ENCODE measurements at regions not wholly inside any gene's neighbourhood (a gene's known extent, or its start where the extent isn't known, plus 50 kb on each side); places are given as distances from the start of the nearest gene placed in this dataset.

DNA sequence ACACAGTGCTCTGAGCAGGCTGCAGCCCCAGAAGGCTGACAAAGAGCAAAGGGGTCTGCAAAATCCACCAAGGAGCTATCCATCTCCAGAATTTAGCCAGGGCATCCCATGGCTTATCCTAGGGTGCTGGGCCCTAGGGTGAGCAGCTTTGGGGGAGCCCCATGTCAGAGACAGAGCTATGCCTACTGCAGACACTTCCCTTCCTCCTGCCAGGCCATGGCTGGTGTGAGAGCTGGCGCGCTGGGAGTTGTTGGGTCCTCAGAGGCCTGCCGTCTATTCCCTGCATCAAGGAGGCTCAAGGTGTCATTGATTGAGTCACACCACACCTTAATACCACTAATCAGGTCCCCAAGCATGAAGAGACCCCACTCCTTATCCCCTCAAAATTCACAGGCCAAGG lies 85.3 kb upstream of the TP53I11 start:
- DNase-seq (ENCODE audit: low read depth in 2 of 3, low spot score in 2 of 3): no peak

DNA sequence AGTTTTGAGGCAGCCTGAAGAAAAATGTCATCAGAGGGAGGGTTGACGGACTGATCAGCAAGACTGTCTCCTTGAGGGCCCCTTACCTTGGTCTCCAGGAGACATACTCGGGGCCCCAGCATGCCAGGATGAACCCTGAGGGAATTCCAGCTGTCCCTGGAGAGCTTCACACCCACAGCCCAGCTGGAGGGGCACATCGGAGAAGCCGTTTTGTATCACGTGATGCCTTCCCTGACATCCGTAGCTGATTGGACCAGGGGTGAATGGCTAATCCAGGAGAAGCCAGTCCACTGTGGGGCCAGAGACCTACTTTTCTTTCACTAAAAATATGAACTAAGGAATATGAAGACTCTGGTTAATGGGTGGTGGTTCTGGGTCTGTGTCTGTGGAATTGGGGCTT lies 86.0 kb upstream of the TP53I11 start:
- DNase-seq (ENCODE audit: low read depth in 2 of 3, low spot score in 2 of 3): no peak

DNA sequence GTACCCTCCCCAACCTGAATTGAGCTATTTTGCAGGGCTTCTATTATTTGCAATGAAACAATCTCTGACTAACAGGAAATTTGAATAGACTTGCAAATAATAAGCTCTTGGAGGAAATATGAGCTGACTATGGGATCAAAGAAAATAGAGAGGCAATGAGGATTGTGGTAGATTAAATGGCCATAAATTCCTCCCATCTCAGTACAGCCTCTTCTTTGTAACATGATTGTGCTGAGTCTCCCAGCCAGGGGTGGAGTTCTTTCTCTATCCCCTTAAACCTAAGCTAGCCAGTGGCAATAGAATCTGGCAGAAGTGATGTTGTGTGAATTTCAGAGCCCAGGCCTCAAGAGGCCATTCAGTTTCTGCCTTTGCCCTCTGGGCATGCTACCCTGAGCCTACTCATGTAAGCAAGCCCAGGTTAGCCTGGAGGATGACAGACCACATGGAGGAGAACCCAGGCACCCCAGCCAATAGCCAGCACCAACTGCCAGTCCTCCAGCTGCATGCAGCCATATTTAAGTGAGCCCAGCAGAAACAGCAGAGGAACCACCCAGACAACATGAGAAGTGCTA lies 86.8 kb upstream of the TP53I11 start:
- no peak for DNase-seq (ENCODE audit: low read depth in 2 of 3, low spot score in 2 of 3)

DNA sequence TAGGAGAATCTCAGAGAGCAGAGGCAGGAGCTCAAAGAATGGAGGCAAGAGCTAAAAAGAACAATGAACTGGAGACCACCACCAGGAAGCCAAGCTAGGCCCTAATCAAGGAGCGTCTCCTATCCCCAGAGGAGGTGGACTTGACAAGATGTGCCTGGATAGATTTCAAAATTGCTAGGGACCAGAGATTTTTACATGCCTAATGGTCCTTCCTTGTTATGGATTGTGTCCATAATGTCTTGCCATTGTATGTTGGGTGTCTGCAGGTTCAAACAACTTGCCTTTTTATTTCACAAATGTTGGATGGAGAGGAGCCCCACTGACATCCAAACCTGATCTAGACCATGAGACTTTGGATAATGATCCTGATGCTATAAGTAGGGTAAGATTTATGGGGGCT lies 88.2 kb upstream of the TP53I11 start:
- no peak for DNase-seq (ENCODE audit: low read depth in 2 of 3, low spot score in 2 of 3)

DNA sequence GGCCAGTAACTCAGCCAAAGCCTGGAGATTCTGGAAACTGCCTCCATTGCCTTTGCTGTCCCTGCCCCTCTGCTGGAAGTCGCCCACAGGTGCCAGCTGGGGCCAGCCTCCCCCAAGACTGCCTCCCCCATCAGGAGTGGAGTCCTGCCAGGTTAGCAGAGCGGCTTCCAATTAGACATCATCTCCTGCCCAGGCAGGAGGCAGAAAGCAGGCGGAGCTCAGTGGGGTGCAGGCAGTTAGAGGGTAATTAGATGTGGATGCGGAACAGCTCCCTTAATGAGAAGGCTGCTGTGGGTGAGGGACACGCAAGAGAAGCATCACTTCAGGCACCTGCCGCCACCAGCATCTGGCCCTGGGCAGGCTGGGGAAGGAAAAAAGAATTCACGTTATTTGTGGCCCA lies 90.9 kb upstream of the TP53I11 start:
- DNase-seq (ENCODE audit: low read depth in 2 of 3, low spot score in 2 of 3): no peak

DNA sequence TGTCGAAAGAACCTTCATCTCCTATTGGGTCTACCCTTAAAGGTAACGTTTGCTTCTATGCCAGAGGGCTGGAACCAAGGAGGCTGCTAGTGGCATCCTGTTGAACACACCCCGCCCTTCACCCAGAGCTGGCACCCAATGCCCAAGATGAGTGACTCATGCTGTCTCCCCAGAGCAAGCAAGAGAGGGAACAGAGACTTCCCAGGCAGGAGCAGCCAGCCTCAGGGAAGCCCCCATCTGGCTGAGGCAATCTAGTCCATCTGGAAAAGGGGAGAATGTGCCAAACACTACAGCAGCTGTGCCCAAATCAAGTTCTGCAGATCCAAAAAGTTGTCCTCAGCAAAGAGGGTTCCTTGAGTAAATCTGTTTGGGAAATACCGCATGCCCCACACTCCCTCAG lies 91.9 kb upstream of the TP53I11 start:
- DNase-seq (ENCODE audit: low read depth in 2 of 3, low spot score in 2 of 3): no peak

DNA sequence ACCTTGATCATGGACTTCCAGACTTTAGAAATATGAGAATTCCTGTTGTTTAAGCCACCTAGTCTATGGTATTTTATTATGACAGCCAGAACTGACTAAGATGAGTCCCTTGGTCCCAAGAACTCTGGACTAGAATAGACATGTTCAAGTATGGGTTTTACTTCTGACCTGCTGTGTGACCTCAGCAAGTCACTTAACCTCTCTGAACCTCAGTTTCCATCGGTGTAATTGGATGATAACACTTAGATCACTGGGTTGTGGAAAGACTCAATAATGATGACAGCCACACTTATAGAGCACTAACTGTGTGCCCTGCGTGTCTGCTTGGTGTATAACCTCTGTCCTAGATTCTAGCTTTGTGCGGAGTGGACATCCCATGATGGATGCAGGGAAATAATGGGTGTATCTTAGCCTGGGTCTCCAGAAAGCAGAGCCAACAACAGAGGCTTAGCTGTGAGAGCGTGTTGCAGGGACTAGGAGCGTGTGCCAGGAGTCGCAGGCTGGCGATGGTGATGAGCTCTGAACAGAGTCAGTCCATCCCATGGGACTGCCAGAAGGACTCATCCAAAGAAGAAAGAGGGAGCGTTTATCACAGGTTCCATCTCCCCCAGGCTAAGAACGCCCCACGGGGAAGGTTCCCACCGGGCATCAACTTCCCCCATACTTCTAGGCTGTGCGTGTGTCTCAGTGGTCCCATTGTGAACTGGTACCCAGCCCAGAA lies 93.2 kb upstream of the TP53I11 start:
- no peak for DNase-seq (ENCODE audit: low read depth in 2 of 3, low spot score in 2 of 3)

DNA sequence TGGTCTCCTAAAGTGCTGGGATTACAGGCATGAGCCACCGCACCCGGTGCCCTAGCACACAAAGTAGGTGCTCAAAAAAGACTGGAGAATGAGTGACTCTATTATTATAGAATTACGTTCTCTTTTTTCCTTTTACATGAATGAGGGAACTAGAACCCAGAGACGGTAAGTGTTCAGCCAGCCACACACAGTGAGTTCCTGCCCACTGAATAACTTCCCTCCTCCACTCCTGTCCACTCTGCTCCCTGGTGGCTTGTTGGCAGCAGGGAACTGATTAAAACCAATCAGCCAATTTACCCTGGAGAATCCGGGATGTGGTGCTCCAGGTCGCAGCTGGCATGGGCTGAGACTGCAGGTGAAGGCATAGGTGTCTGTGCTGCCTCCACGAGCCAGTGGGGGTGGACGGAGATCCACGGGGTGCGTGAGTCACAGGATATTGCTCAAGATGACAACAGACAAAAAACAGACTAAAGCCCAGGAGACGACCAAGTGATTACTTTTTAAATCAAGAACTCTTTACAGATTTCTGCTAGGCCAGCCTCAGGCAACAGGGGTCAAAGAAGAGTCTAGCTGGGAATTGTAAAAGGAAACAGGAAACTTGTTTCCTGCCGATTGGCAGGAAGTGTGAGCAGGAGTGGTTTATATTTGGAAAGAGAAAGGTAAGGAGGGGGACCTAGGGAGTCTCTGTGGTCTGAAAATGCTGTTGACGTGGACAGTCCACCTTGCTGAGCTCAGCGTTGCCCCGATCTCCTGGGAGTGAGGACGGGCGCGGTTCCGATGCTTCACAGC lies 95.2 kb upstream of the TP53I11 start:
- peak in 1 of 3 experiments; percentile 4 for DNase-seq (ENCODE audit: low read depth in 2 of 3, low spot score in 2 of 3)

DNA sequence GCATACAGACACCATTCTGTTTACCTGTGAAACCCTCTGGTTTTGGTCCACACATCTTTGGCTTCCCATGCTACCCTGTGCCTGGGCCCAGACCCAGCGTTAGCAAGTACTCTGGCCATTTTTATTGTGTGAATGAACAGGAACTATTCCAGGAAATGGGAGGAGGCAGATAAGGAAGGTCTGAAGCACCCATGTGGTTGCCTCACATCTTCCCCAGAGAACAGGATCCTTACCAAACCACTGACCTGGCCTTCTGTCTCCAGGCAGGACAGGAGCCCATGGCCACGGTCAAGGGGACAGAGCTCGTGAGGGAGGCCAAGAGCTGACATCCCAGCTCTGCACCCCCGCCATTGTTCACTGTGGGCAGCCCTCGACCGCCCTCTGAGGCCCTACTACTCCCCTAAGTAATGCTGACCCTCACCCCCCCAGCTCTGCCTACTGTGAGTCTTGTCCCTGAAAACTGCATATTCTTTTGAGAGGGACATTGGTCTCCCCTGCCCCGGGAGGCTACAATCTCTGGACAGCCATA lies 97.7 kb upstream of the TP53I11 start:
- no peak for DNase-seq (ENCODE audit: low read depth in 2 of 3, low spot score in 2 of 3)

DNA sequence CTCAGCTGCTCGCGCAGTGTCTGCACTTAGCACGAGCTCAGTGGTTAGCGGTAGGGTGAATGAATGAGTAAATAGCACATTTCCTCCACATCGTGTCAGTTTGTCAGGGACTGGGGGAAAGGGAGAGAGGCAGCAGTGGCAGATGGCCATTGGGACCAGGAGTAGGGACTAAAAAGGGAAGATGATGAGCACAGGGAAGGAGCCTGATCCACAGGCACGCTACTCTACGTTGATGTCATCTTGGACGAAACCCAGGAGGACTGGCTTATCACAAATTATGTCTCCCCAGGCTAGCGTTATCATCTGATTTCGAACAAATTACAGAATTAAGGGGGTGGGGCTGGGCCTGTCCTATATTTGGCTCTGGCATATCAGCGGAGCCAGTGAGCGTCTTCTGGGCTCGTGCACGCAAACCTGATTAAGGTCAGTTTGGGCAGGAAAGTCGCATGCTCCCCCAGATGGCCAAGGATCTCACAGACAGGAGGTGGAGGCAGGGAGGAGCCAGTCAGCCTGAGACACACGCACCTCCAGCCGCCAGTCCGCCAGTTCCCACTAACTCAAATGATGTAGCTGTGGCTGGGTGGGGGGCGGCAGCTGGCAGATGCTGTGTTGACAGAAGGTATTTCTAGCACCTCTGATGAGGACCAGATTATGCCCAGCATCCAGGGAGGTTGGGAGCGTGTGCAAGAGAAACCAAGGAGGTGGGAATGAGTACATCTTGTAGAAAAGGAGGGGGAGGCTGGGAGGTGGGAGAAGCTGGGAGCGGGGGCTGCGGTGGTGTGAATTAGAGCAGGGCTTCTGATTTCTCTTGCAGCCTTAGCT lies 97.4 kb upstream of the PRDM11 start:
- DNase-seq (ENCODE audit: low read depth in 2 of 3, low spot score in 2 of 3): no peak

DNA sequence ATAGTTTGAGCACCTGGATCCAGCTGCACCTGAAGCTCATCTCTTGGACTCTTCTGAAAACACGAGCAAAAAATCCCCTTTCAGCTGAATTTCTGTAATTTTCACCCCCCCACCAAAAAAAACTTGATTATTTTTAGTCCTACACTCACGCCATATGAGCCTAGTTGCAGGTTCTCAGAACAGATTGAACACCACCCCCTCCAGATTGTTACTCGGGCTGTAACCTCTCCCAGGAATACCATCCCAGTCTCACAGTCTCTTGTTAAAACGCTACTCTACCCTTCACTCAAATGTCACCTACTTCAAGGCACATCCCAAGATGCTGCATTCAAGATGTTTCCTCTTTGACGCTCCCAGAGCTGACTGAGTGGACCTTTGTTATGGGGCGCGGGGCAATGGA lies 96.3 kb upstream of the PRDM11 start:
- no peak for DNase-seq (ENCODE audit: low read depth in 2 of 3, low spot score in 2 of 3)

DNA sequence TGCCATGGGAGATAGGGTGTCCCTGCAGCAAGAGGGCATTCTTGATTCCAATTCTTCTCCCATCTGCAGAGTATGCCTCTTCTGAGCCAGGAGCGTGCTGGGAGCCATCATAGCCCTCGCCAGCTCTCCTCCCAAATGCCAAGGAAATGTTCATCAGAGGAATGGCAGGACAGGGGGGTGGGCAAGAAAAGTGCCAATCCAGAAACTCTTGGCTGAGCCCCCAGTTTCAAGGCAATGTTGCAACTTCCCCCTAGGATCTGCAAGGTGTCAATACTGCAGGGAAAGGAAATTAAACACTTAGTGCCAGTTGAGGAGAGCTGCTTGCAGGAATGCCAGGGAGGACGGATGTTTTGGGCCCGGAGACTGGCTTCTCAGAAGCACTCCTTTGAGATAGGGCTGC lies 94.8 kb upstream of the PRDM11 start:
- no peak for DNase-seq (ENCODE audit: low read depth in 2 of 3, low spot score in 2 of 3)

DNA sequence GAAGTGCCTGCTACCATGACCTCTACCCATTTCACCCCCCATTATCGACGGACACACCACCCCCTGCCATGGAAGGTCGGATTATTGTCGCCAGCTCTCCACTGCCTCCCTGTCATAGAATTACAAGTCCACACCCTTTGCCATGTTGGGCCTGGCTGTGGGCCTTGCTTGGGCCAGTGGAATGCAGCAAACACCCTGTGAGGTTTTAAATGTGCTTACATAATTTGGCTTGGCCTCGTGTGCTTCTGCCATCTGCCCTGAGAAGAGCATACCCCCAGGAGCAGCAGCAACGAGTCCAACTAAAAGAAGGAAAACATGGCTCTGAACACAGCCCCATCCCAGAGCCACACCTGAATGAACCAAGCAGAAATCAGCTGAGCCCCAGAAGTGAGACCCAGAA lies 94.1 kb upstream of the PRDM11 start:
- no peak for DNase-seq (ENCODE audit: low read depth in 2 of 3, low spot score in 2 of 3)

DNA sequence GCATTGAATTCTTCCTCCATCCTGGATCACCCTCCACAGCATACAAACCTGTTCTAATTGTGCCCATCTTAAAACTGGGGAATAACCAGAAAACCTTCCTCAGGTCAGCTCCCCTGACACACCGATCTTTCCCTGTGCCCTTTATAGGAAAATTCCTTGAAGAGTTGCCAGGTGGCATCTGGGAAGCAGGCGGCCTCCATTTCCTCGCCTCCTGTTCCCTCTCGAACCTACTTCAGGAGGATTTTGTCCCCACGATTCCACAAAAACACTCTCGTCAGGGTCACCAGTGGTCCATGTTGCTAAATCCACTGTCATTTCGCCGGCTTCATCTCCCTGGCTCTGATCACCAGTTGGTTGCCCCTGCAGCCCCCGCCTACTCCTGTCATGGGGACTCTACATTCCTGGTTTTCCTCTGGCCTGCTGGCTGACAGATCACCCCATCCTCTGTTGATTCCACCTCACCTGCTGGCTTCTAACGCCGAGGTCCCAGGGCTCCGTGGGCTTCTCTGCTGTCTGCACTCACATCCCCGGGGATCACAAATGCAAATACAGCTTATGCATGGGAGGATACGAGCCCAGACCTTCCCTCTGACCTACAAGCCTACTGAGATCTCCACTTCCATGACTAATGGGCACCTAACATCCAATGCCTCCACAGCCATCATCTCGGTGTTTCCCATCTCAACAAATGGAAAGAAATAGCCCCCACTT lies 92.5 kb upstream of the PRDM11 start:
- no peak for DNase-seq (ENCODE audit: low read depth in 2 of 3, low spot score in 2 of 3)

DNA sequence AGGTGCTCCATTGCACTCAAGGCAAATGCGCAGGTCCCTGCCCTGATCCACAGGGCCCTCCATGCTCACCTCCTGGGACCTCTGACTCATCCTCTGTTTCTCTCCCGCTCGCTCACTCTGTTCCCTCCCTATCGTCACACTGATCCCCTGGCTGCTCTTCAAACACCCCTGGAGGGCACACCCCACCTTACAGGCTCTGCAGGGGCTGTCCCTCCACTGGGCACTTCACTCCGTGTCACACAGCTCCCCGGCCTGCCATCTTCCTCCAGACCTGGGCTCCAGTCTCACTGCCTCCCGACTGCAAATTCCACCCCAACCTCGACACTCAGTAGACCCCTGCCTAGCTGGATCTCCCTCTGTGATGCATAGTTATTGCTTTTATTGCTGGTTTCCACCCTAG lies 91.5 kb upstream of the PRDM11 start:
- DNase-seq (ENCODE audit: low read depth in 2 of 3, low spot score in 2 of 3): no peak

DNA sequence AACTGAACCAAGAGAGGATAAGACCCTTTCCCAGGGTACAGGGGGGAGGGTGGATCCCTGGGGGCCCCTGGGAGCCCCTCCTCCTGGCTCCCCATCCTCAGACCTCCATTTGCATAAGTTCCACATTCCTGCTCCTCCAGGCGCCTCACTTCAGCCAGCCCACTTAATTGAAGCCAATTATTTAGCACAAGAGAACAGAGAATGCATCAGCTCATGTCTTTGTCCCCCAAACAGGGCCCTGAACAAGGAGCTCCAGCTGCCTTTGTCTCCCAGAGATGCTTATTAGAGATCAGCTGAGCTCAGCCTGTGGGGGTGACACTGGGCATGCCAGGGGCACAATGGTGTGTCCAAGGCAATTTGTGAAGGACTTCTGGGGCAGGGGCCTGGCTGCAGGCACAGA lies 89.9 kb upstream of the PRDM11 start:
- DNase-seq (ENCODE audit: low read depth in 2 of 3, low spot score in 2 of 3): no peak

DNA sequence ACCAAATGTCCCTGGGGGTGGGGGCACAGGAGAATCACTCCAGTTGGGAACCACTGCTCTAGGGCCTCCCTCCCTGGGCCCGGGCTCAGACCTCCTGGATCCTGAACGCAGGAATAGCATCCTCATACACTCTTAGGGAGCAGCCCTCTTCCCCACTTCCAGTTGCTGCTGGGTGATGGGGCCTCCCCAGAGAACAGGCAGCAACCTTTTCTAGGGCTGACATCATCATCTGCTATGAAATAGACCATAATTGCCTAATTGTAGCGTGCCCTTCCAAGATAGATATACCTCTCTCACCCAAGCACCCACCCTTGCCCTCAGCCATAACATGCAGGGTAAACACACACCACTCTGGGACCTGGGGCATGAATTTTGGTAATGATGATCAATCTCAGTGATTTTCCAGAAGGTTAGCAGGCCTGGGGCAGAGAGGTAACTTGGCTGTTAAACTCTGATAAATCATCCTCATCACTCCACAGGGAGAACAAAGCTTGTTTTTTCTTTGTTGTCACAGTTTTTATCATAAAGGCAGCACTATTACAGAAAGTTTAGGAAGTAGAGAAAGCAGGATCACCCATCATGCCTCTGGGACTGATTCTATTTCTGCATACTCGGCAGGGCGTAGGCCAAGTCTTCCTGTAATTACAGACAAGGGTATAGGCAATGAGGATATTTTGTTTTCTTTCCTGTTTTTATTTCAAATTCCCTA lies 88.3 kb upstream of the PRDM11 start:
- DNase-seq (ENCODE audit: low read depth in 2 of 3, low spot score in 2 of 3): no peak

DNA sequence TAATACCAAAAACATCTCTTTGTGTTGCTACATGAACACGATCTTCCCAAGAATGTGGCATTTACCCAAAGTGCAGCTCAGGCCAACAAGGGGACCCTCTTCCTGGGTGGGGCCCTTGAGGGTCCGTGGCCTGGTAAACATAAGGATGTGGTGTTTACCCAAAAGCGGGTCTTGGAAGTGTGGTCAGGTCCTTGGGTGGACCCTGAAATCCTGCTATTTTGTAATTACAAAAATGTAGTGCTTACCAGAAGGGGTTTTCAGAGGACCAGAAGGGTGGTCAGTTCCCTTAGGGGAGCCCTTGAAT lies 87.8 kb upstream of the PRDM11 start:
- no peak for DNase-seq (ENCODE audit: low read depth in 2 of 3, low spot score in 2 of 3)

DNA sequence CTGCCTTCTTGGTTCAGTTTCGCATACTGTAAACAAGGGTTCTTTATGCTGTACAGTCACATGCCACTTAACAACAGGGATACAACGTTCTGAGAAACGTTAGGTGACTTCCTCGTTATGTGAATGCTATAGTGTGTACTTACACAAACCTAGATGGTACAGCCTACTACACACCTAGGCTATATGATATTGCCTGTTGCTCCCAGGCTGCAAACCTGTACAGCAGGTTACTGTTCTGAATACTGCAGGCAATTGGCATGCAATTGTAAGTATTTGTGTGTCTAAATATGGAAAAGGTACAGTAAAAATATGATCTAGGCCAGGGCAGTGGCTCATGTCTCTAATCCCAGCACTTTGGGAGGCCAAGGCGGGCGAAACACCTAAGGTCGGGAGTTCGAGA lies 85.7 kb upstream of the PRDM11 start:
- no peak for DNase-seq (ENCODE audit: low read depth in 2 of 3, low spot score in 2 of 3)

DNA sequence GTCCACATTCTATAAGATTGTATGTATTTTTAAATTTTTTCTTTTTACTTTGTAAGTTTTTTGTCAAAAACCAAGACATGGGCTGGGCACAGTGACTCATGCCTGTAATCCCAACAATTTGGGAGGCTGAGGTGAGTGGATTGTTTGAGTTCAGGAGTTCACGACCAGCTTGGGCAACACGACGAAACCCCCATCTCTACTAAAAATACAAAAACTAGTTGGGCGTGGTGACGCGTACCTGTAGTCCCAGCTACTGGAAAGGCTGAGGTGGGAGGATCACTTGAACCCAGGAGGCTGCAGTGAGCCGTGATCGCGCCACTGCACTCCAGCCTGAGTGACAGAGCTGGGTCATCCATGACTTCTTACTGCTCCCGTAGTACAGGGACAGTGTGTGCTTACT lies 84.8 kb upstream of the PRDM11 start:
- no peak for DNase-seq (ENCODE audit: low read depth in 2 of 3, low spot score in 2 of 3)
